Tibial nerve (tissue), 4 donors: ENCODE measurements at regions not wholly inside any gene's neighbourhood (a gene's known extent, or its start where the extent isn't known, plus 50 kb on each side); places are given as distances from the start of the nearest gene placed in this dataset.

Source experiments
- DNase-seq, 2 donors: peaks; one replicate each; pipeline ENCODE4 v3.0.0-alpha.2; 2019; ENCODE audit warnings: low spot score in 2 of 2
- H3K27ac ChIP-seq, 4 donors: fragments of 200-600 bp; sonication (generic) in 3 of 4; one replicate each; pipeline ENCODE4 v1.5.1; 2017 to 2019; ENCODE audit warnings: mild to moderate bottlenecking in 1 of 4
- H3K27me3 ChIP-seq, 2 donors: fragments of 200-600 bp; sonication (generic) in 1 of 2; one replicate each; pipeline versions ENCODE4 v1.5.1 to v1.6.0; 2017 to 2019
- H3K36me3 ChIP-seq, 3 donors: fragments of 200-600 bp; sonication (generic); one replicate each; pipeline ENCODE4 v1.5.1; 2018 to 2019
- H3K4me1 ChIP-seq, 4 donors: fragments of 200-600 bp; sonication (generic) in 3 of 4; one replicate each; pipeline ENCODE4 v1.5.1; 2017 to 2019
- H3K4me3 ChIP-seq, 4 donors: fragments of 200-600 bp; sonication (generic) in 3 of 4; one replicate each; pipeline ENCODE4 v1.5.1; 2017 to 2019; ENCODE audit warnings: mild to moderate bottlenecking in 1 of 4, moderate library complexity in 1 of 4
- H3K9me3 ChIP-seq, 4 donors: fragments of 200-600 bp; sonication (generic) in 3 of 4; one replicate each; pipeline ENCODE4 v1.5.1; 2017 to 2019
- EP300 ChIP-seq, 2 donors: sonication (generic); formaldehyde crosslinking; IDR thresholded peaks; one replicate each; pipeline ENCODE4 v1.6.1; 2017; ENCODE audit warnings: antibody characterized with exemption in 2 of 2, mild to moderate bottlenecking in 1 of 2
- POLR2A ChIP-seq, 2 donors: fragments of 450-650 bp; IDR thresholded peaks; one replicate each; pipeline ENCODE4 v1.6.1; 2017; ENCODE audit warnings: antibody characterized with exemption in 2 of 2, mild to moderate bottlenecking in 2 of 2, moderate library complexity in 2 of 2
- WGBS, 2 donors: methylation state at CpG; one replicate each; pipeline ENCODE4 v1.1.5; 2018; 5-methylcytosine and 5-hydroxymethylcytosine counted together
- TF ChIP-seq, protein P1 (sequence below), 5 experiments: fragments of 200-600 bp in 3 of 5; fragments of 450-650 bp in 2 of 5; sonication (generic) in 3 of 5; IDR thresholded peaks; one replicate each; pipeline ENCODE4 v1.5.1; 2016 to 2019; ENCODE audit warnings: antibody characterized with exemption in 5 of 5, mild to moderate bottlenecking in 3 of 5, moderate library complexity in 2 of 5

DNA sequence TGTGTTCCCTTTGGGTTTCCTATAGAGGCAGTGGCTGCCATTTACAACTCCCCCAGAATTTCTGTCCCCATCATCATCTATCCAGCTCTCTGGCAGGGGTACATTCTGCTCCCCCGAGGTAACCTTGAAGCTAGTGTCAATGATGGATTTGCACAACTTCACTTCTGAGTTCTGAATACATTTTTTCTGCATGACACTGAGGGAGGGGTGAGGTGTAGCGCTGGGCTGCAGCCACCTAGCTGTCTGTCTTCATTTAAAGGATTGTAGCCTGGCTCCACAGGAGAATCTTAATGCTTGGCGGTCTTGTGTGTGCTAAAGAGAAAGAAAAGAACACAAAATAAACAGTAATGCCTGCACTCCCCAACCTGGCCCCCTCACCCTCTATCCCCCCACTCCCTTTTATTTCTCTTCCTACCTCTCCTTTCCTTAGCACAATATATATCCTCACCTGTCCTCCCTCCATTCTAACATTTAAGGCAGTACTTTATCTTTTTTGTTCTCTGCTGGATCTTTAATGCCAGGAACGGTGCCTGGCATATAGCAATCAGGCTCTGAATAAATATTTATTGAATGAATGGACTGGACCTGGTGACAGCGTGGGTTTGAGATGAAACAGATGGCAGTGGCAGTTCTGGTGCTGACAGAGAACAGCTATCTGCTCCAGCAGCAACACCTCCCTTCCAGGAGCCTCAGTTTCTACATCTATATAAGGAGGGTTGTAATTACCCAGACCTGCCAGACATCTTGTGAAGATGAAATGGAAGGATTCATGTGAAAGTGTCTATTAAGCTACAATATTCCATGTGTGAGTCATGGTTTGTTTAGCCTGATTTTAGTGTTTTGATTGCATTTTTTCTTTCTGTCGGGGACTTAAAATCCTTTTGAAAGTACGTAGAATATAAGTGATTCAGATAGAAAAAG lies 163.5 kb upstream of the CDH11 start:
- H3K9me3 ChIP-seq: no peaks in the 10 kb centered on the region
- H3K4me1 ChIP-seq: peaks cover 0 to 3% (median 0%) of the 10 kb centered on the region in 4 donors
- no peaks in the 10 kb centered on the region for H3K27me3 ChIP-seq

DNA sequence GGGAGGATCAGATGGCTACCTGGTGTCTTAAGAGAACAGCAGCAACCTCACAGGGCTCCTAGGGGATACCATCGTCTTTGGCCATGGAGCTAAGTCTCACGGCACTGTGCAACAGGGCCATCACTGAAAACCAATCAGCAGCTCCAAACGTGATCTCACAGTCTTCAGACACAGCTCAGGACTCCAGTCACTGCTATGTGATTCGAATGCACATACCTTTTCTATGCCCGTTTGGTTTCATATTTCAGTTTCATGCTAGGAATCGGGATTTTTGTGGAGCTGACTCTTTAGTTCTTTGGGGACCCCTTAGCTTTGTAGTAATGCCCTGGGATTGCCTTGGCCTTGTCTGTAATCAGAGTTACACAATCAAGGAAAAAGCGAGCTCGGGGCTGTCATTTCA lies 162.8 kb upstream of the CDH11 start:
- no peak overlapping the region for H3K27ac ChIP-seq
- no peaks in the 10 kb centered on the region for H3K36me3 ChIP-seq
- WGBS, 2 donors: 72 to 84% methylated on average over 8 of the region's 8 CpGs
- no peaks in the 10 kb centered on the region for H3K9me3 ChIP-seq
- H3K27me3 ChIP-seq: no peaks in the 10 kb centered on the region
- peaks cover 0 to 3% (median 0%) of the 10 kb centered on the region in 4 donors for H3K4me1 ChIP-seq
- TF ChIP-seq EP300 (IDR thresholded peaks at IDR 0.05): no peak
- no peak for TF ChIP-seq POLR2A (IDR thresholded peaks at IDR 0.05)
- TF ChIP-seq, protein P1, sequence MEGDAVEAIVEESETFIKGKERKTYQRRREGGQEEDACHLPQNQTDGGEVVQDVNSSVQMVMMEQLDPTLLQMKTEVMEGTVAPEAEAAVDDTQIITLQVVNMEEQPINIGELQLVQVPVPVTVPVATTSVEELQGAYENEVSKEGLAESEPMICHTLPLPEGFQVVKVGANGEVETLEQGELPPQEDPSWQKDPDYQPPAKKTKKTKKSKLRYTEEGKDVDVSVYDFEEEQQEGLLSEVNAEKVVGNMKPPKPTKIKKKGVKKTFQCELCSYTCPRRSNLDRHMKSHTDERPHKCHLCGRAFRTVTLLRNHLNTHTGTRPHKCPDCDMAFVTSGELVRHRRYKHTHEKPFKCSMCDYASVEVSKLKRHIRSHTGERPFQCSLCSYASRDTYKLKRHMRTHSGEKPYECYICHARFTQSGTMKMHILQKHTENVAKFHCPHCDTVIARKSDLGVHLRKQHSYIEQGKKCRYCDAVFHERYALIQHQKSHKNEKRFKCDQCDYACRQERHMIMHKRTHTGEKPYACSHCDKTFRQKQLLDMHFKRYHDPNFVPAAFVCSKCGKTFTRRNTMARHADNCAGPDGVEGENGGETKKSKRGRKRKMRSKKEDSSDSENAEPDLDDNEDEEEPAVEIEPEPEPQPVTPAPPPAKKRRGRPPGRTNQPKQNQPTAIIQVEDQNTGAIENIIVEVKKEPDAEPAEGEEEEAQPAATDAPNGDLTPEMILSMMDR (IDR thresholded peaks at IDR 0.05): no peak
- no peak for DNase-seq
- no peak overlapping the region for H3K4me3 ChIP-seq

More for the DNA sequence above, 163.5 kb upstream of the CDH11 start:
- Histone ChIP-seq H3K27ac (no peak overlapping the region), H3K4me3 (no peak overlapping the region), H3K36me3 (no peaks in the 10 kb centered on the region)
- DNase-seq: no peak
- WGBS, 2 donors: 70 to 74% methylated on average over 7 of the region's 7 CpGs
- TF ChIP-seq EP300 (IDR thresholded peaks at IDR 0.05) (no peak), POLR2A (IDR thresholded peaks at IDR 0.05) (no peak)
- TF ChIP-seq, protein P1 (IDR thresholded peaks at IDR 0.05): no peak

DNA sequence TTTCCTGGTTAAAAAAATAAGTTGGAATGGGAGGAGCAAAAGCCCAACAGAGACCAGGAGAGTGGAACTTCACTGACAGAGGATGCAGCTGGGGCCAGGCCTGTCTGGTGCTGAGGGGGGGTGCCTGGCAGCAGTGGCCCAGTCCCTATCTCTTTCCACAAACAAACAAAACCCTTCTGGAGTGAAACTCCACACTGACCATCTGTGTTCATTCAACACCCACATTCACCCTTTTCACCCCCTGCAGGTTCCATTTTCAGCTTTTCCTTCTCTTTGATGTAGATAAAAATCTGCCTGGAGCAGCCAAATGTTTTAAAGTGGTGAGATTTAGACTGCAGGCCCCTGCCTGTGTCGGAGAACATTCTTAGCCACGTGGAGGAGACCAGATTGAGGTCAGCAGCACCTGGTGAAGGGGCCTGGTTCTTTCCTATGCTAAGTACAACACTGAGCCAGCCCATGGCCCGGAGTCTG lies 161.4 kb upstream of the CDH11 start:
- no peaks in the 10 kb centered on the region for H3K36me3 ChIP-seq
- DNase-seq: no peak
- H3K27ac ChIP-seq: no peak overlapping the region
- WGBS, 2 donors: 49 to 54% methylated on average over 3 of the region's 3 CpGs
- no peaks in the 10 kb centered on the region for H3K27me3 ChIP-seq
- H3K4me3 ChIP-seq: no peak overlapping the region
- H3K4me1 ChIP-seq: peaks cover 0 to 3% (median 0%) of the 10 kb centered on the region in 4 donors
- no peaks in the 10 kb centered on the region for H3K9me3 ChIP-seq
- TF ChIP-seq, protein P1 (IDR thresholded peaks at IDR 0.05): no peak
- TF ChIP-seq POLR2A (IDR thresholded peaks at IDR 0.05) (no peak), EP300 (IDR thresholded peaks at IDR 0.05) (no peak)

DNA sequence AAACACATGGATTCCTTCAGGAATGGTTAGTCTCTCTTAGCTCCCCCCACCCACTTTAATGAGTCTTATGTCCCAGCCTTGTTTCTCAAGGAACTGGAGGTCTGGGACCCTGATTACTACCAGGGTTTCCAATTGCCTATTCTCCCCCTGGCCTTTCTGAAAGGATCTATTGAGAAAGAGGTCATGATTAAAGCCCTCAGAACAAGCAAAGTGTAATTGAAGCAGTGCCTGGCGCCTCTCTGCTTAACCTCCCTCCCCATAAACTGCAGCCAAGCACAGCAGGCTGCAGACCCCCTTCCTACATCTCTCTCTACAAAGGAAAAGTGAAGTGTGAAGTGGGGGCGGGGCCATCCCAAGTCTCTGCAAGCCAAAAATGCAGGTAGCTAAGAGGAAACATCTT lies 159.7 kb upstream of the CDH11 start:
- no peak for TF ChIP-seq EP300 (IDR thresholded peaks at IDR 0.05)
- no peak for TF ChIP-seq POLR2A (IDR thresholded peaks at IDR 0.05)
- TF ChIP-seq, protein P1 (IDR thresholded peaks at IDR 0.05): no peak
- Histone ChIP-seq H3K9me3 (no peaks in the 10 kb centered on the region), H3K4me1 (peaks cover 0 to 3% (median 0%) of the 10 kb centered on the region in 4 donors), H3K36me3 (no peaks in the 10 kb centered on the region), H3K27me3 (no peaks in the 10 kb centered on the region), H3K27ac (no peak overlapping the region), H3K4me3 (no peak overlapping the region)
- no peak for DNase-seq
- WGBS, 2 donors: 56 to 58% methylated on average over 2 of the region's 2 CpGs

DNA sequence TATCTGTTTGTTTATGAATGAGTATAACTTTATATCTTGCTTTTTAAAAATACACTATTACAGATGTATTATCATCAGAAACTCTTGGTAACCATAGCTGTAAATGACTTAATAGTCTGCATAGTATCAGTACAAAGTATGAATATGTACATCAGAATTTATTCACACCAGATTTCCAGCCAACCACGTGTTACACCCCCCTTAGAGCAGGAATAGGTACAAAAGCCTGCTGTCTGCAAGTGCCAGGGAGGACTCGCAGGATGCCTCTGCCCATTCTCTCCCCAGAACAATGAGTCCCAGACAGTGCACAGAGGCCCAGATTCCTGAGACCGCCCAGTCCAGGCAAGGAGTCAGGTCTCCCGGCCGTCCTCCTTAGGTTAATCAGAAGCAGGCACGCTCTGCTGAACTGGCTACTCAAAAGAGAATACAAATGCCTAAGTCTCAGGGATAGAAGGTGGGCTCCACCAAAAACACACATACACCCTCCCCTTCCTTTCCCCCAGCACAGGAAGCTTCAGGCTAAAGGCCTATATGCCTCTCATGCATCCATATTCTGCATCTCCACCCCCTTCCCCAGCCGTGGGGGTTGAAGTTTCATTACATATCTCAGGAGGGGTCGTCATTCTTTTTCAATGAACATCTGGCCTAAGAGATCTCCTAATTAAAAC lies 159.1 kb upstream of the CDH11 start:
- WGBS, 2 donors: 61 to 72% methylated on average over 8 of the region's 8 CpGs

More for the DNA sequence above, 159.1 kb upstream of the CDH11 start:
- Histone ChIP-seq H3K4me1 (peaks cover 0 to 3% (median 0%) of the 10 kb centered on the region in 4 donors), H3K27ac (no peak overlapping the region), H3K27me3 (no peaks in the 10 kb centered on the region), H3K4me3 (no peak overlapping the region), H3K9me3 (no peaks in the 10 kb centered on the region), H3K36me3 (no peaks in the 10 kb centered on the region)
- TF ChIP-seq POLR2A (IDR thresholded peaks at IDR 0.05): no peak
- no peak for TF ChIP-seq EP300 (IDR thresholded peaks at IDR 0.05)
- TF ChIP-seq, protein P1 (IDR thresholded peaks at IDR 0.05): no peak
- no peak for DNase-seq
